Ishikawa (cell line): ENCODE measurements at regions not wholly inside any gene's neighbourhood (a gene's known extent, or its start where the extent isn't known, plus 50 kb on each side); places are given as distances from the start of the nearest gene placed in this dataset.

Source experiments
- CEBPB ChIP-seq: IDR thresholded peaks from 2 replicates; pipeline ENCODE4 v1.6.1; 2012
- CREB1 ChIP-seq: IDR thresholded peaks from 2 replicates; pipeline ENCODE4 v1.6.1; 2012; ENCODE audit warnings: low read depth
- EGR1 ChIP-seq: IDR thresholded peaks from 2 replicates; pipeline ENCODE4 v1.6.1; 2012
- EP300 ChIP-seq: IDR thresholded peaks from 2 replicates; pipeline ENCODE4 v1.6.1; 2012; ENCODE audit warnings: borderline replicate concordance
- FOXM1 ChIP-seq: IDR thresholded peaks from 2 replicates; pipeline ENCODE4 v1.6.1; 2012; ENCODE audit warnings: low read depth, borderline replicate concordance
- NFIC ChIP-seq: IDR thresholded peaks from 2 replicates; pipeline ENCODE4 v1.6.1; 2012
- RAD21 ChIP-seq: IDR thresholded peaks from 2 replicates; pipeline ENCODE4 v1.6.1; 2012; ENCODE audit warnings: low read depth
- REST ChIP-seq: IDR thresholded peaks from 2 replicates; pipeline ENCODE4 v1.6.1; 2012; ENCODE audit warnings: low read depth, mild to moderate bottlenecking
- TAF1 ChIP-seq: IDR thresholded peaks from 2 replicates; pipeline ENCODE4 v1.6.1; 2012; ENCODE audit warnings: low read depth, mild to moderate bottlenecking
- TCF12 ChIP-seq: IDR thresholded peaks from 2 replicates; pipeline ENCODE4 v1.6.1; 2012; ENCODE audit warnings: low read depth
- TEAD4 ChIP-seq: IDR thresholded peaks from 2 replicates; pipeline ENCODE4 v1.6.1; 2012
- USF1 ChIP-seq: IDR thresholded peaks from 2 replicates; pipeline ENCODE4 v1.6.1; 2012
- YY1 ChIP-seq: IDR thresholded peaks from 2 replicates; pipeline ENCODE4 v1.6.1; 2012; ENCODE audit warnings: low read depth
- ZBTB7A ChIP-seq: IDR thresholded peaks from 2 replicates; pipeline ENCODE4 v1.6.1; 2012; ENCODE audit warnings: low read depth
- TF ChIP-seq, protein P1 (sequence below): IDR thresholded peaks from 2 replicates; pipeline ENCODE4 v1.6.1; 2012

DNA sequence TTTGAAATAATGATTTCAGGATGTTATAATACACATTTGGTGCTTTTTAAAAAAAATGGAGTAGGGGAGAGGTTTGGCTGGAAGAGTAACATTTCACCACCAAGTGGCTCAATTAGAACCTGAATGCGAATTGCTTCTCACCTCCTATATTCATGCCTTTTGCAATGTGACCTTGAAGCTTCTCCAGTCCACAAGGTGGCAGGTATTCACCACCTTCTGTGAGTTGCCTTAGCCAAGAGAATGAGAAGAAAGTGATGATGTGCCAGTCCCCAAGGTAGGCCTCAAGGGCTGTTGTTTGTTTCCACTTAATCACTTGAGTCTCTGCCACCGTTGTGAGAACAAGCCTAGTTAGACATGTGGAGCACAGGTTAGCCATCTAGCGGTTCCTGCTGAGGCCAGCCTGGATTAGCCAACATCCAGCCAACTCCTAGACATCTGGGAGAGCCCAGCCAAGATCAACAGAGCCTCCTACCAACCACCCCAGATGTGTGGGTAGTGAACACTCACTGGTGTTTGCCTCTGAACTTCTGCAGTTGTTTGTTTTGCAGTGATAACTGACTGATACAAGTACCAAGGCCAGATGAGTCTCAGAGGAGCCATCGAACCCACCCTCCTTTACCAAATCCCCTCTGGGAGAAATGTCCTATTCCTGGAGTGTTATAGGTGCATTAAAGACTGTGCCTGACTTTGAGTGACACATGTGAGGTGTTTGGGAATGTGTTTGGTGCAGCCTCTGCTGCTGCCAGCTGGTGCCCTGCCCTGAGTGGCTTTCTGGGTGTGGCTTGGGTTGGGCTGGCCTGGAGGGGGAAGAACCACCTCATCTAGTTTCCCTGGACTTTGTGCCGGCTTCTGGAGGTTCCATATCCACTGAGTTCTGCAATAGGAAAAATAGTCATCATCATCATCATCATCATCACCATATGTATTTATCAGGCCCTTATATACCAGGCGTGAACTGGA, 132.5 kb upstream of the RFLNA start:
- TF ChIP-seq RAD21 = peak; percentile 35; the same call in 1 of the 2 replicates
- TF ChIP-seq EP300 = no peak
- TF ChIP-seq EGR1 = no peak
- TF ChIP-seq YY1 = no peak

GRCh38 chr12:124165695-124166094, 129.2 kb upstream of the RFLNA start:
- TF ChIP-seq NFIC (no peak), CEBPB (no peak), REST (no peak), TCF12 (no peak), TEAD4 (no peak)

DNA sequence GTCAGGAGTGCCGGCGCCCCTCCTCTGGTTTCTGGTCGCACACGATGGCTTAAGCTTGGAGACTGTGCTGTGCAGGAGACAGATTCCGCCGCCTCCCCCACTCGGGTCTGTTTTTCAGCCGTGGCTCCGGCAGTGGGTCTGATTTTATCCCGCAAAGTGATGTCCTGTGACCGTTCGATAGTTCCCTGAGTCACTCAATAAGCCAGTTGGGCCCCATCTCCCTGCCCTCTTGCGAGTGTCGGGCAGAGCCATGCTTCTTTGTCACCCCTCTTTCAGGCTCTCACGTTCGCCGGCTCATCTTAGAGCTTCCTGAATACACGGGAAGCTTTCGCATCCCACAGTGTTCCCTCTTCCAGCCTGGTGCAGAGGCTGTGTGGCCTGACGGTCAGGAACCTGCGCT, 127.8 kb upstream of the RFLNA start:
- TF ChIP-seq, protein P1, sequence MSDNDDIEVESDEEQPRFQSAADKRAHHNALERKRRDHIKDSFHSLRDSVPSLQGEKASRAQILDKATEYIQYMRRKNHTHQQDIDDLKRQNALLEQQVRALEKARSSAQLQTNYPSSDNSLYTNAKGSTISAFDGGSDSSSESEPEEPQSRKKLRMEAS = no peak
- TF ChIP-seq REST (no peak), NFIC (no peak), USF1 (no peak), EP300 (no peak), CEBPB (no peak), TAF1 (no peak), ZBTB7A (no peak), EGR1 (no peak), CREB1 (no peak), FOXM1 (no peak), TEAD4 (no peak)

DNA sequence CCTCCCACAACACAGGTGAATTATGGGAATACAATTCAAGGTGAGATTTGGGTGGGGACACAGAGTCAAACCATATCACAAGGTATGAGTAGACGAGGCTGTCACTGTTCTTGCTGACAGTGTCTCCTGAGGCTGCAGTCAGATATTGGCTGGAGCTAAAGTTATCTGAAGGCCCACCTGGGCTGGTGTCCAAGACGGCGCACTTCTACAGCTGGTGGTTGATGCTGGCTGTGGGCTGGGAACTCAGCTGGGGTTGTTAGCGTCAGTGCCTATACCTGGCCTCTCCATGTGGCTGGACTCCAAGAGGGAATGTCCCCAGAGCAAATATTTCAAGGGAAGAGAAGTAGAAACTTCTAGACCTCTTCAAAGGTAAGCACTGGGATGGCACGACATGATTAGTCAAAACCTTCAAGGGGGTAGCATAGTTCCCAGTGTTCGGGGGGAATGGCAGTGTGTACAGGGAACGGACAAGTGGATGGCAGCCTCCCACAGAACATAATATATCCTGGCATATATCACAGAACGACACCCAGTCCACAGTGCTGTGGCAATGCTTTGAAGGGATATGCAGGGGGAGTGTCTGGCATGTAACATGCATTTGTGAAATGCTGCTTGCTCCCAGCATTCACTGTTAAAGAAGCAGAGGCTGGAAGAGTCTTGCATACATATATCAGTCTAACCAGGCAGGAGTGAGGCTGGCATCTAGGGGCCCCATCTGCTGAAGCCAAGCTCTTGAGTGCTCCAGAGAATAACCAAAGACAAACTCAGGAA, 126.7 kb upstream of the RFLNA start:
- TF ChIP-seq, protein P1 = no peak
- no peak for TF ChIP-seq EP300
- TF ChIP-seq YY1 = no peak
- TF ChIP-seq TEAD4 = no peak
- TF ChIP-seq FOXM1 = no peak
- TF ChIP-seq CREB1 = no peak
- no peak for TF ChIP-seq RAD21
- no peak for TF ChIP-seq USF1
- TF ChIP-seq TCF12 = no peak
- TF ChIP-seq TAF1 = no peak
- TF ChIP-seq ZBTB7A = no peak
- TF ChIP-seq EGR1 = no peak
- no peak for TF ChIP-seq REST
- TF ChIP-seq NFIC = no peak
- TF ChIP-seq CEBPB = no peak
